ENCODE measurements at regions not wholly inside any gene's neighbourhood (a gene's known extent, or its start where the extent isn't known, plus 50 kb on each side); places are given as distances from the start of the nearest gene placed in this dataset.

DNA sequence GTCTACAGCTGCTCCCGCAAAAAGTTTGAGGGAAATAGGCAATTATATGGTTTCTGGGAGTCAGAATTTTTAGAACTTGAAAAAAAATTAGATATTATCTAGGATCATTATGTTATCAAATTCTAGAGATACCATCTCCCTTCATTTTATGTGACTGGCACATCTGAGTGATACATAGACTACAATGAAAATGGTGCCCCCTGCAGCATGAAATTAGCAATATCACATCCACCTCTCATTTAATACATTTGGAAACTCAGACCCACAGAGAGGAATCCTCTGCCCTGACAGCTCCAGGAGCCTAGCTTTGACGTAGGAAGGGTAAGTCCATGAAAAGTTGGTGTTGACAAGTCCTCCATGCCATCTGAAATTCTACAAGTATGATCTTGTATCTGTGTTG is 381.6 kb downstream of the SUCLG1 start:
- Histone ChIP-seq H3K36me3 (ENCODE audit: low read length) (no peaks in the 10 kb centered on the region), H3K9ac (ENCODE audit: low read length) (no peak overlapping the region), H3K79me2 (ENCODE audit: insufficient read depth, low read length) (no peaks in the 10 kb centered on the region), H4K20me1 (ENCODE audit: low read depth, low read length) (no peaks in the 10 kb centered on the region), H3K4me3 (ENCODE audit: insufficient read depth, low read length, poor library complexity, severe bottlenecking) (no peak overlapping the region), H3K4me2 (ENCODE audit: low read depth, low read length, poor library complexity, severe bottlenecking) (no peak overlapping the region), H3K27me3 (ENCODE audit: low read length) (no peaks in the 10 kb centered on the region), H3K9me3 (ENCODE audit: insufficient read depth, low read length) (no peaks in the 10 kb centered on the region), H3K27ac (ENCODE audit: low read depth, low read length) (no peak overlapping the region), H3F3A (ENCODE audit: insufficient read depth) (no peaks in the 10 kb centered on the region), H3K9me2 (replicated peaks; ENCODE audit: insufficient read depth, low read length) (no peaks in the 10 kb centered on the region), H2AFZ (ENCODE audit: low read depth, low read length, severe bottlenecking) (no peak overlapping the region)
- TF ChIP-seq, protein P1, sequence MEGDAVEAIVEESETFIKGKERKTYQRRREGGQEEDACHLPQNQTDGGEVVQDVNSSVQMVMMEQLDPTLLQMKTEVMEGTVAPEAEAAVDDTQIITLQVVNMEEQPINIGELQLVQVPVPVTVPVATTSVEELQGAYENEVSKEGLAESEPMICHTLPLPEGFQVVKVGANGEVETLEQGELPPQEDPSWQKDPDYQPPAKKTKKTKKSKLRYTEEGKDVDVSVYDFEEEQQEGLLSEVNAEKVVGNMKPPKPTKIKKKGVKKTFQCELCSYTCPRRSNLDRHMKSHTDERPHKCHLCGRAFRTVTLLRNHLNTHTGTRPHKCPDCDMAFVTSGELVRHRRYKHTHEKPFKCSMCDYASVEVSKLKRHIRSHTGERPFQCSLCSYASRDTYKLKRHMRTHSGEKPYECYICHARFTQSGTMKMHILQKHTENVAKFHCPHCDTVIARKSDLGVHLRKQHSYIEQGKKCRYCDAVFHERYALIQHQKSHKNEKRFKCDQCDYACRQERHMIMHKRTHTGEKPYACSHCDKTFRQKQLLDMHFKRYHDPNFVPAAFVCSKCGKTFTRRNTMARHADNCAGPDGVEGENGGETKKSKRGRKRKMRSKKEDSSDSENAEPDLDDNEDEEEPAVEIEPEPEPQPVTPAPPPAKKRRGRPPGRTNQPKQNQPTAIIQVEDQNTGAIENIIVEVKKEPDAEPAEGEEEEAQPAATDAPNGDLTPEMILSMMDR (IDR thresholded peaks at IDR 0.05; ENCODE audit: insufficient read depth, low read length, poor library complexity, severe bottlenecking), result peak; percentile 33
- no peak for TF ChIP-seq EZH2phosphoT487 (conservative IDR thresholded peaks at IDR 0.05; ENCODE audit: low read length)

DNA sequence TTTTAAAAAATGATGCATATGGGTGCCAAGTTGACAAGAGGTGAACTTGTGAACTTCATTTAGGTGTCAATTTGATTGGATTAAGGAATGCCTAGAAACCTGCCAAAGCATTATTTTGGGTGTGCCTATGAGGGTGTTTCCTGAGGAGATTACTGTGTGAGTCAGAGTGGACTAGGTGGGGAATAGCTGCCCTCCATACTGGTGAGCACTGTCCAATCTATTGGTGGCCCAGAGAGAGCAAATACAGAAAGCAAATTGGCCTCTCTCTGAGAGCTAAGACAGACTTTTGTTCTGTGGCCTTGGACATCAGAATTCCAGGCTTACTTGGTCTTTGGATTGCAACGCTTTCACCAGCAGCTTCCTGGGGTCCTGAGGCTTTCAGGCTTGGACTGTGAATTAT is 388.0 kb downstream of the SUCLG1 start:
- Histone ChIP-seq H3K36me3 (ENCODE audit: low read length) (no peaks in the 10 kb centered on the region), H4K20me1 (ENCODE audit: low read depth, low read length) (no peaks in the 10 kb centered on the region), H3F3A (ENCODE audit: insufficient read depth) (no peaks in the 10 kb centered on the region), H3K79me2 (ENCODE audit: insufficient read depth, low read length) (no peaks in the 10 kb centered on the region), H2AFZ (ENCODE audit: low read depth, low read length, severe bottlenecking) (no peak overlapping the region), H3K4me2 (ENCODE audit: low read depth, low read length, poor library complexity, severe bottlenecking) (no peak overlapping the region), H3K9me3 (ENCODE audit: insufficient read depth, low read length) (no peaks in the 10 kb centered on the region), H3K4me3 (ENCODE audit: insufficient read depth, low read length, poor library complexity, severe bottlenecking) (no peak overlapping the region), H3K9me2 (replicated peaks; ENCODE audit: insufficient read depth, low read length) (no peaks in the 10 kb centered on the region), H3K9ac (ENCODE audit: low read length) (no peak overlapping the region), H3K27ac (ENCODE audit: low read depth, low read length) (no peak overlapping the region), H3K27me3 (ENCODE audit: low read length) (no peaks in the 10 kb centered on the region)
- TF ChIP-seq EZH2phosphoT487 (conservative IDR thresholded peaks at IDR 0.05; ENCODE audit: low read length), result no peak
- TF ChIP-seq, protein P1 (IDR thresholded peaks at IDR 0.05; ENCODE audit: insufficient read depth, low read length, poor library complexity, severe bottlenecking), result no peak

DNA sequence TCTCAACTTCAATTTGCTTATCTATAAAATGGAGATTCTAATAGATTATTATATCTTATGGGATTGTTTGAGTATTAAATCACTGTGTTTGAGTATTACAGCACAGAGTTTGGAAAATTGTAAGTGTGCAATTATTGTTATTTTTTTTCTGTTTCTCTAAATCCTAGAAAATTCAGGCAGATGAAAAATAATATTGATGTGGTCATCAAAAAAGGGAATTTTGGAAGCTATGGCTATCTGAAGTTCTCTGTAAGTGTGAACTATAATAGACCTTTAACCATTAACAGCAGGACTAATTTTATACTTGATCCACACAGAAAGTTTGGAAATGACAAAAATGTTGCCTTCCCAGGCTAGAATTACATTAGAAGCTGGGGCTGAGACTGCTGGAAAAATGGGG is 393.2 kb downstream of the SUCLG1 start:
- no peaks in the 10 kb centered on the region for H3K79me2 ChIP-seq (ENCODE audit: insufficient read depth, low read length)
- H3K9me2 ChIP-seq (replicated peaks; ENCODE audit: insufficient read depth, low read length), result no peaks in the 10 kb centered on the region
- H3K9ac ChIP-seq (ENCODE audit: low read length), result no peak overlapping the region
- no peak for TF ChIP-seq EZH2phosphoT487 (conservative IDR thresholded peaks at IDR 0.05; ENCODE audit: low read length)
- TF ChIP-seq, protein P1 (IDR thresholded peaks at IDR 0.05; ENCODE audit: insufficient read depth, low read length, poor library complexity, severe bottlenecking), result no peak
- H3K4me2 ChIP-seq (ENCODE audit: low read depth, low read length, poor library complexity, severe bottlenecking), result no peak overlapping the region
- H4K20me1 ChIP-seq (ENCODE audit: low read depth, low read length), result no peaks in the 10 kb centered on the region
- no peak overlapping the region for H3K4me3 ChIP-seq (ENCODE audit: insufficient read depth, low read length, poor library complexity, severe bottlenecking)
- H2AFZ ChIP-seq (ENCODE audit: low read depth, low read length, severe bottlenecking), result no peak overlapping the region
- no peaks in the 10 kb centered on the region for H3F3A ChIP-seq (ENCODE audit: insufficient read depth)
- no peak overlapping the region for H3K27ac ChIP-seq (ENCODE audit: low read depth, low read length)
- H3K9me3 ChIP-seq (ENCODE audit: insufficient read depth, low read length), result no peaks in the 10 kb centered on the region
- H3K27me3 ChIP-seq (ENCODE audit: low read length), result no peaks in the 10 kb centered on the region
- H3K36me3 ChIP-seq (ENCODE audit: low read length), result no peaks in the 10 kb centered on the region

Measured in SU-DHL-6 (cell line).